ENCODE measurements at regions not wholly inside any gene's neighbourhood (a gene's known extent, or its start where the extent isn't known, plus 50 kb on each side); places are given as distances from the start of the nearest gene placed in this dataset.

- Histone ChIP-seq H3K27ac (no peak overlapping the region), H3K9me3 (no peaks in the 10 kb centered on the region), H3K36me3 (no peaks in the 10 kb centered on the region), H3K4me1 (ENCODE audit: control insufficient read depth in 1 of 2, insufficient read depth in 1 of 2, low read depth in 1 of 2, low read length in 1 of 2) (no peaks in the 10 kb centered on the region), H3K4me3 (ENCODE audit: low read depth in 1 of 2, low read length in 1 of 2) (no peak overlapping the region), H3K27me3 (no peaks in the 10 kb centered on the region)
- TF ChIP-seq CTCF (IDR thresholded peaks at IDR 0.05) = no peak
Measured at GRCh38 chr1:189597083-189597482, 880.6 kb downstream of the BRINP3 start.

DNA sequence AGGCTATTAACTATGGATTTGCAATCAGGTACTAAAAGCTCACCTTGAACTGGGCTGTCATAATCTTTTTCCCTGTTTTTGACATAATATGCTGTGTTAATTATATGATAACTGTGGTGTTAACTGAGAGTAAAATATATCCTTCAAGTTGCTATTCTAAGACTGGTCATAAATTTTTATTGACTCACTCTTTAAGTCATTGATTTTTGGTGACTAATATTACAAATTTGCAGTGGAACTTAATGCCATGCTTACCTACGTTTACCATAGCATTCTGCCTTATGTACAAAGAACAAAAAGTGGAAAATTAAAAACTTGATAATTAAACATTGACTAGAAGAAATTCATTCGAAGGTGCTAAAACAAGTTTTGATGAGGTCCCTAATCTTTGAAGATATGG is 872.4 kb downstream of the BRINP3 start:
- no peaks in the 10 kb centered on the region for H3K27me3 ChIP-seq
- no peaks in the 10 kb centered on the region for H3K4me1 ChIP-seq (ENCODE audit: control insufficient read depth in 1 of 2, insufficient read depth in 1 of 2, low read depth in 1 of 2, low read length in 1 of 2)
- H3K9me3 ChIP-seq = no peaks in the 10 kb centered on the region
- H3K27ac ChIP-seq = no peak overlapping the region
- no peak overlapping the region for H3K4me3 ChIP-seq (ENCODE audit: low read depth in 1 of 2, low read length in 1 of 2)
- no peak for TF ChIP-seq CTCF (IDR thresholded peaks at IDR 0.05)
- H3K36me3 ChIP-seq = no peaks in the 10 kb centered on the region

DNA sequence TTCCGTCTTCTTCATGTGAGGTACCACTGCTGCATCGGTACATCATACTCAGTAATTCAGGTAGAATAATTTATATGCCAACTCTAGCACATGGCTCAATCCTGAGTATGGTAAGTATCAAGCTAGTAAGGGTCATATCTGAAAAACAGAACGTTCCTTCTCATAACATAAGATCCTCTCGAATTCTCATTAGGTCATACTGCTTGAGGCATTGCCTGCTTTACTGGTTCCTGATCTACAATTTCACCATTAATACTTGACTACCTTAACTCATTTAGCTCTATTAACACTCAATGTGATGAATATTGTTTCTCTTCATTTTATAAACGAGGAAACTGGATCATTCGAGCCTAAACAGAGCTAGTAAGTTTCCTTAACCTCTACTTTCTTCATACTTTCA is 871.6 kb downstream of the BRINP3 start:
- no peaks in the 10 kb centered on the region for H3K36me3 ChIP-seq
- no peaks in the 10 kb centered on the region for H3K27me3 ChIP-seq
- no peaks in the 10 kb centered on the region for H3K4me1 ChIP-seq (ENCODE audit: control insufficient read depth in 1 of 2, insufficient read depth in 1 of 2, low read depth in 1 of 2, low read length in 1 of 2)
- H3K27ac ChIP-seq = no peak overlapping the region
- no peaks in the 10 kb centered on the region for H3K9me3 ChIP-seq
- H3K4me3 ChIP-seq (ENCODE audit: low read depth in 1 of 2, low read length in 1 of 2) = no peak overlapping the region
- TF ChIP-seq CTCF (IDR thresholded peaks at IDR 0.05) = no peak

GRCh38 chr1:189606795-189607476 is 870.7 kb downstream of the BRINP3 start:
- no peaks in the 10 kb centered on the region for H3K36me3 ChIP-seq
- no peaks in the 10 kb centered on the region for H3K27me3 ChIP-seq
- no peak overlapping the region for H3K27ac ChIP-seq
- H3K9me3 ChIP-seq = no peaks in the 10 kb centered on the region
- no peak overlapping the region for H3K4me3 ChIP-seq (ENCODE audit: low read depth in 1 of 2, low read length in 1 of 2)
- H3K4me1 ChIP-seq (ENCODE audit: control insufficient read depth in 1 of 2, insufficient read depth in 1 of 2, low read depth in 1 of 2, low read length in 1 of 2) = no peaks in the 10 kb centered on the region
- TF ChIP-seq CTCF (IDR thresholded peaks at IDR 0.05) = no peak

GRCh38 chr1:189607477-189608096 is 870.1 kb downstream of the BRINP3 start:
- Histone ChIP-seq H3K27me3 (no peaks in the 10 kb centered on the region), H3K36me3 (no peaks in the 10 kb centered on the region), H3K27ac (no peak overlapping the region), H3K4me3 (ENCODE audit: low read depth in 1 of 2, low read length in 1 of 2) (no peak overlapping the region), H3K4me1 (ENCODE audit: control insufficient read depth in 1 of 2, insufficient read depth in 1 of 2, low read depth in 1 of 2, low read length in 1 of 2) (no peaks in the 10 kb centered on the region), H3K9me3 (no peaks in the 10 kb centered on the region)
- no peak for TF ChIP-seq CTCF (IDR thresholded peaks at IDR 0.05)

All from neutrophil (primary cell).